HG03460 (cell line): ENCODE measurements at regions not wholly inside any gene's neighbourhood (a gene's known extent, or its start where the extent isn't known, plus 50 kb on each side); places are given as distances from the start of the nearest gene placed in this dataset.

Source experiments
- ATAC-seq: cut with Tn5 transposase; IDR thresholded peaks from one replicate; pipeline ENCODE4 v1.9.1; 2021; ENCODE audit not compliant: unreplicated experiment

DNA sequence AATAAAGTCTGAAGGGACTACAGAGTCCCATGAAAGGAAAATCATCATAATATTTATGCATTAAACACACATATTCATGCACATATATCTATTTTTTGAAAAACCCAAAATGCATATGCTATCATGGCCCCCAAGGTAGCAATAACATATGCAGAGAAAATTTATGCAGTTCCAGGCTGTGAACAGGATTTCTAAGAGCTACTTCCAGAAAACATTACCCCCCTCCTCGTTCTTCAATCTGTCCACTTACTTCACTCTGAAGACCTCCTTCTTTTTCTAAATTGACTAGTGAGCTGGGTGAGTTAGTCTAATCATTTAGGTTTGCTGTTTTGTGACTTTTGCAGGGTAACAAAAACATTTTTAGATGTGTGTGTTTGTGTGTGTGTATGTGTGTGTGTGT is 376.4 kb upstream of the ZEB2 start:
- no peak for ATAC-seq

GRCh38 chr2:144894612-144895599 is 375.0 kb upstream of the ZEB2 start:
- no peak for ATAC-seq

GRCh38 chr2:144893464-144893863 is 373.5 kb upstream of the ZEB2 start:
- no peak for ATAC-seq

- ATAC-seq = no peak
These were observed 370.9 kb upstream of the ZEB2 start for GRCh38 chr2:144890828-144891227.

DNA sequence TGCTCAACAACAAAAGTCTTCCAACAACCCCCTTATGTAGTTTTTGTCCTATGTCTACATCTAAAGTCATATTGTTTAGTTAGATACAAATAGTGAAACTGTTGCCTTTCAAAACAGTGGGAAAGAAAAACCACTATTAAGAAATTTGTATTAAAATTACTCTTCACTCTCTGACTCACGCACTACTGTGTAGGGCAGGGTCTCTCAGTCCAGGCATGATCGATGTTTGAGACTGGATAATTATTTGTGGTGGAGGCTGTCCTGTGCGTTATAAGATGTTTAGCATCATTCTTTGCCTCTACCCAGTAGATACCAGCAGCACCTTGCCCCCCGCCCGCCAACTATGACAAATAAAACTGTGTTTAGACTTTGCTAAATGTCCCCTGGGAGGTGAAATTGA is 369.4 kb upstream of the ZEB2 start:
- ATAC-seq = no peak

- no peak for ATAC-seq
These were observed 366.9 kb upstream of the ZEB2 start for GRCh38 chr2:144886862-144887261.

DNA sequence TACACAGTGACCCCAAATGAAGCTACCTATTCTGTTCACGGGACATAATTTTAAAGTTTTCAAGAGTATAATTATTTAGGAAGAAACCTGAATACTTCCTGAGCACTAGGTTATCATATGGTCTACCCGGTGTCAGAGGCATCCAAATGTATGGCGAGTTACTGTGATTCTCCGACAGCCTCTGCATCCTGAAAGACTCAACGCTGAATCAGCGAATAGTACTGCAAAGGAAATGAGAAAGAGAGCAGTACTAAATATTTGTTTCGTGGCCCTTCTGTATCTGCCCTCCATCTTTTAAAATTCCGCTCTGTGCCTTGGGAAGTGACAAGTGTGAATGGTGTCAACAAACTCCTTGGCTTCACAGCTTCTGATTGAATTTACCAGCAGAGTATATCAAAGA is 358.0 kb upstream of the ZEB2 start:
- no peak for ATAC-seq

DNA sequence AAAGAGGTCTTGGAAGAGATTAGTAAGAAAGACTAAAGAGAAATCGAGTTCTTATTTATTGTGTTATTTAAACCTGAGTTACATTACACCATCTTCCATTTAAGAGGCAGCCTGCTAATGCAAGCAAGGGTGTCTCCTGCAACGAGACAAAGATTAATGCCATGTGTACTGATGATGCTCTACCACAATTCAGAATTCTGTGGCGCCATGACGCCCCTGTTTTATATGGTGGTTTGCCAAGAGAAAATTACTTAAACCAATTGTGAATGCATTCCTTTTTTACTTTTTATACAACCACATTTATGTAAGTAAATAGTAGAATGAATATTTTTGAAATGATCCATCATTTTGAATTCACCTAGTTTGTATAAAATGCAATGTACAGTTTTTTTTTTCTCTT is 356.1 kb upstream of the ZEB2 start:
- ATAC-seq = no peak

DNA sequence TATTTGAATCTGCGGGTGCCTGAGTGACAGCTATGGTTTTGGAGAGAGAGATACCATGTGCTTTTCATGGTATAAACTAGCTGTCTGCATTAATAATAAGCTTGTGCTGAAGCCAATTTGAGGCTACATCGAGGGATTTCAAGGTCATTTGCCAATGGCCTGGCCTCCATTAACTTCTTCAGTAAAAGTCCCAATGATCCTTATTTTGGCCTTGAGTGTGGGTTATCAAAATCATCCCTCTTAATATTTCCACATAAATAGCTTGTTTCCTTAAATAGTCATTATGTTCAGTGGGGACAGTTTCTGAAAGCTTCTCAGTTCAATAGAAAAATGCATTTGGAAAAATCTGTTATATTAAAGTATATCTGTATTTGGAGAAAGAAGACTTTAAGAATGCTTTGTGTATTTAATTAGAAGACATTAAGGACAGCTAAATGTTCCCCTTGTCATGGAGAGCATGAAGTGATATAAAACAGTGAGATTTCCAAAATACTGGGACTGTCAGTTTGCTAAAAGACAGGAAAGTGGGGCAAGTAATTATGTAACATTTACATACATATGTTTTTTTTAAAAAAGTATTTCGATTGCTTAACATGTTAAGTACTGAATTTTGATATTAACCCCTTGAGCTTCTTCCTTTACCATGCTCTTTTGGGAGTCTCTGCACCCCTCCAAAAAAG is 355.5 kb upstream of the ZEB2 start:
- no peak for ATAC-seq

DNA sequence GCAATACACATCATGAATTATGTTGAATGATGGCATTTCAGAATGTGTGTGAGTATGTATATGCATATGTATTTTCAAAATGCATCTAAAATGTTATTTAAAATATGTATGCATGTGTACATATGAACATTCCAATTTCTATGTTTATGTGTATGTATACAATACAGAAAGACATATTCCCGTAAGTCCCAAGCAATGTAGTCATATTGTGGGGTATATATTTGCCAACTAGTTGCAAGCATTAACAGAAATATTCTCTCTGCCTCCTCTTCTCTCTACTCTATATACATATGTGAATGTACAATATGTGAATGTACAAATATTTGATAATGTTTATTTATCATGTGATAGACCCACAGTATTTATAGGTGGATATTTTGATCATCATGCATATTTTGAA is 345.8 kb upstream of the ZEB2 start:
- ATAC-seq = no peak

DNA sequence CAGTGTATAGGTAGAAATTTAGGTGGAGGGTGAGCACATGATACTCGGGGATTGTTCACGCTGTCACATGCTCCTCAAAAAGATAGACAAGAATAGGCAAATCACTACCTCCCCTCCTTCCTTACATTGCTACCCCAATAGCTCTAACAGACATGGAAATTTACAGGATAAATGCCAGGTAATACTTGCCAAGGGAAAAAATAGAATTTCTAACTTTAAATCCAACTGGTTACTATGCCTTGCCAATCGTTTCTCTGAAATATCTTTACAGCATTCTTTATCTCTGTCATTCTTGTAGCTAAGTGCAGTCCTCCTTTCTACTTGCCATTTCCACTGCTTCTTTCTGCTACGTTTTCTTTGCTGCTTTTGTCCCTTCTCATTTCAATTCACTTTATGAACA is 339.8 kb upstream of the ZEB2 start:
- no peak for ATAC-seq

DNA sequence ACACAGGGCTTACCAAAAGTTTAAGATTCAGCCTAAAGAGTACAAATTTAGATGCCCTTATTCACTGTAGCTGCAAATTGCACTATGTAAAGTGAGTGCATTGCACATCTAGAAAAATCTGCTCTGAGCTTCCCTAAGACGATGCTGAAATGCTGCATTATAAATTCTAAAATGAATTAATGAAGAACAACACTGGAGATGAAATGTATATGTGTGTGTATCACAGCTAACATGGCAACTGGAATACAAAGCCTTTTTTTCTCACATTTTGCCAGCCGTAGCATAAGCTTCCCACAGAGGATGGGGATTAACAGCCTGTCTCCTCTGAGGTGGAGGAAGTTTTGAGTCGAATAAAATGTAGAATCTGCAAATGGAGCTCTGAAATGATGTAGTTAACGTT is 338.3 kb upstream of the ZEB2 start:
- ATAC-seq = no peak

DNA sequence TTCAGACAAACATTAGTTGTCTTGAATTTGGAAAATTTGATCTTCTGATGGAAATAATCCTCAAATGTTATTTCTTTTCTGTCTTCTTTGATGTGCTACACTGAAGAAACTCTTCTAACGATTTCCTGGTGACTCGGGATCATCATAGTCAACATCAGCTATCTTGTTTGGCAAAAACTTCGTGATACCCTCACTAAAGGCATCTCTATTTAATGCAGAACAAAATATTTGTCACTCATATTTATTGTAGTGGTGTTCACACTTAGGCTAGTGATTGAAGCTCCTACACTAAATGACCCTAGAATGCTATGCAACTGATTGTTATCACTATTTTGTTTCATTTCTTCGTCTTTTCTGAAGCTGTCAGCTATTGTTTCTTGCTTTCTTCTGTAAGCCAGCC is 334.7 kb upstream of the ZEB2 start:
- ATAC-seq = no peak

DNA sequence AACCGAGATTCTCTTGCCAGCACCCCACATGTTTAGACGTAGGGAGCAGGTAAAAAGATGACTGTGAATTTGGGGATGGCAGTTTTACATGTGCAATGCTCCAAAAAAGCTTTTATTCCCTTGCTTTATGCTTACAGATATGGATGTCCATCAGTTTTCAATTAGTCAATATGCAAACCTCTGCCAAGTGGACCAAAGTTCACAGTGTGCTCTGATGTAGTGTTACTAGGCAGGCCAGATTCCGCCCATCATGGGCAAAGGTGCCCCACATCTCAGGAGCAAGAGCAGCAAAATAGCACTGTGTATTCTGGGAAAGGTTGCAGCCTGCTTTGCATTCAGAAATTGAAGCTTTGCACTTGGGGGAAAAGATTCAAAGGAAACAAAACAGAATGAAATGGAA is 329.7 kb upstream of the ZEB2 start:
- ATAC-seq = no peak

GRCh38 chr2:144848423-144848822 is 328.5 kb upstream of the ZEB2 start:
- no peak for ATAC-seq

GRCh38 chr2:144847347-144848080 is 327.6 kb upstream of the ZEB2 start:
- ATAC-seq = no peak

DNA sequence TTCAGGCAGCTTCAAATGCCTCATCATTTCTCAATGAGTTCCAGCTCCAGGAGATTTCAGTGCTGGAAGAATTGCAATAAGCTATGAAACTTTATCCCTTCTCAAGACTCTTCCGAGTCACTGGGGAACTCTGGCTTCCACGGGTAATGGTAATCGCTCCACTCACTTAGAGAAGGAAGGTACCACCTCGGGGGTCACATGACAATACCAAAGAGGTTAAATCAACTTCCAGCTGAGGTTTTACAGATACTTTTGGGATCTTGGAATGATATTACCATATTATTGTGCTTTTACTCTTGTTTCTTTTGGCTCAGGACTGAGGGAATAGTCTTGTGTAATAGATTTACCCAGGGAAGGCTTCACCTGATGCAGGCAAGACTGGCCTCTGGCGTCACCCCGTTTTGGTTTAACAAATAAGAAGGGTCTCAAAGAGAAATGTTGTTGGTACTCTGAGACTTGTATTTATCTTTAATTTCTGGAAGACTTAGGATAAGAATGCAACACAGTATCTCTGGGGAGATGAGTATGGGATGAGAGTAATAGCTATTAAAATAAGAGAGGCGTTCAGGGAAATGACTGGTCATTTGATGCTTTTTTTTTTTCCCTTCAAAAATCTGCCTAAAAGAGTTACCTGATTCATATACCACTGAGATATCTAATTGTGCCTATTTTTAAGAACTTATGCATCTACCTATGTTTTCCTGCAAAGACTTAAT is 316.9 kb upstream of the ZEB2 start:
- no peak for ATAC-seq

DNA sequence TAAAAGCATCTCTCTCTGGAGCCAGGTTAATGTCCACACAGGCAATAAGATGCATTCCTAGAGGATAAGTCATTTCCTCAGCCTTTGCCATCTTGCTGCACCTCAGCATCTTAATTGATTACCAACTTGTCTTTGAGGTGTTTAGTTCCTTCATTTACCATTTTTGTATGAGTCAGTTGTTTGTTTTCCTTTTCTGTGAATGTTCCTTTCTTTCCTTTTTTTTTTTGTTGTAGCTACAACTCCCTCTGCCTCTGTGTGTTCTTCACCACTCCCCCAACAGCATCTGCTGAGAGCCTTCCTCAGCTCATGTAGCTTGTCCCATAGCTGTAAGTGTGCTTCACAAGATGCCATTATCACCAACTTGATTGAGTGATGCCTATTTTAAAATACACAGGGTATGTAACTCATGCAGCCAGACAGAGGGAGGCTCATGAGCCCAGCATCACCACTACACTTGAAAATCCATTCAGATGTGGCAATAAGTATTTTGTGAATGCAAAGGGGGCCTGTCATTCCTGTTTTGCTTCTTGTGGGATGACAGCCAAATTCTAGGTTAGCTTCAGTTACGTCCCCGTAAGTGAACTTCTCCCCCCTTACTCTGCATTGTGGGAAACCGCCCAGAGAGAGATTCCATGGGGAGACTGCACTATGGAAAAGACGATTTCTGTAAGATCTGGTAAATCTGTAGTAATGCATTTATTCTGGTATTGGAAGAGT is 315.9 kb upstream of the ZEB2 start:
- no peak for ATAC-seq

- no peak for ATAC-seq
These were observed 315.2 kb upstream of the ZEB2 start for GRCh38 chr2:144834998-144835633.

GRCh38 chr2:144834363-144834762 is 314.4 kb upstream of the ZEB2 start:
- ATAC-seq = no peak
